HG02970 (cell line): ENCODE measurements at regions not wholly inside any gene's neighbourhood (a gene's known extent, or its start where the extent isn't known, plus 50 kb on each side); places are given as distances from the start of the nearest gene placed in this dataset.

Source experiments
- ATAC-seq: cut with Tn5 transposase; IDR thresholded peaks from one replicate; pipeline ENCODE4 v1.9.1; 2021; ENCODE audit warnings: mild to moderate bottlenecking, moderate library complexity, moderate number of reproducible peaks; ENCODE audit not compliant: unreplicated experiment, low FRiP score

DNA sequence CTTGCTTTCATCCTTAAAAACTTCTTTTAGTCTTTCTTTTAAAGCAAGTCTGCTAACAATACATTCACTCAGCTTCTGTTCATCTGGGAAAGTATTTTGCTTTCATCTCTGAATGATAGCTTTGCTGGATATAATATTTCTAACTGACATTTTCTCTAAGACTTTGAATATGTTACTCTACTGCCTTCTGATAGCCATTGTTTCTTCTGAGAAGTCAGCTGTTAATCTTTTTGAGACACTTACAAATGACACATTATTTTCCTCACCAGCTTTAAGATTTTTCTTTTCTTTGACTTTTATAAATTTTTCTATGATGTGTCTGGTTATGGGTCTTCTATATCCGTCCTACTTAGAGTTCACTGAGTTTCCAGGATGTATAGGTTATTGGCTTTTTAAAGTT, 643.1 kb downstream of the KCNA4 start:
- ATAC-seq, result no peak

DNA sequence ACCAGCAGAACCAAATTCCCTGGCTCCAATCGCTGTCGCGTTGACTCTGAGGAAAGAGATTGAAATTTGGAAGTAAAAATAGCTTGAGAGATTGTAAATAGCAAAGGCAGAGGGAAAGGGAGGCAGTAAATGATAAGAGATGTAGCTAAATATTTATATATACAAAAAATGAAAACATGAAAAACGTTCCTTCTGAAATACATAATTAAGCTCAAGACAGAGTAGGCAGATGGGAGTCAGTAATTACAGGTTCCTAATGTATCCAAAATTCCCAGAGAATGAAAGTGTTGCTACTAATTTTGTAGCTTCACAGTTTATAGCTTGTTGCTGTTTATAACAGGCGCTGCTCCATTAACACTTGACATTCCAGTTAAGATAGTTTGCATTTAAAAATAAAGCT, 648.7 kb downstream of the KCNA4 start:
- no peak for ATAC-seq

DNA sequence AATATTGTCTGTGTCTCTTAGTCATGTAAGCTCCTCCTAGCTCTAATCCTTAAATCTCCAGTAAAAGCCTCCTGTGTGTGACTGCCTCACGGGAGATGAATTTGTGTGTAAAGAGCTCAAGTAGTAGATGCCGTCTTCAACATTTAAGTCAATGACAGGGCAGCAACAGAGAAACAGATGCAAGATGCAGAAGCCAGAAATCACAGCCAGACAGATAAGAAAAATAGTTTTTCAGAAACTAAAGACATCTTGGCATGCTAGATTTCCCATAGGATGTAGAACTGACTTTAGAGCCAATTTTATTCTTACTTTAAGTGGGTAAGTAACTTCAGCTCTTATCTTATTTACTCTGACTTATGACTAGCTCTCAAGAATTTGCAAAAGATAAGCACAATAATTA, 652.8 kb downstream of the KCNA4 start:
- ATAC-seq, result no peak

DNA sequence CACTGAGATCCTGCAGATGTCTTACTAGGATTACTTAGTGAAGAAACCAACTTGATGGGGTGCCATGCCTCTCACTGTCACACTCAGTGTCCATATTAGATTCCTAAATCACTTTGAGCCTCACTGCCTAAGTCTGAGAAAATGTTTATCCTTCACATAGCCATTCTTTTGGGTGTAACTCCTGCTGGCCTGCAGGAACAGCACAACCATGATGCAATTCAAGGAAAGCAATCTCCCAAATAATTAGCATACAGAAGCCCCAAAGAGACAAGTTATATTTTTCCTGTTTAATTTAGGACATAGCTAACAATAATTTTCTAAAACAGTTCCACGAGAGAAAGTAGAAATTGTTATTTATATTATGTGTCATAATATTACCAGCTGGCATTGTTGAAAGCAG, 655.5 kb downstream of the KCNA4 start:
- no peak for ATAC-seq

DNA sequence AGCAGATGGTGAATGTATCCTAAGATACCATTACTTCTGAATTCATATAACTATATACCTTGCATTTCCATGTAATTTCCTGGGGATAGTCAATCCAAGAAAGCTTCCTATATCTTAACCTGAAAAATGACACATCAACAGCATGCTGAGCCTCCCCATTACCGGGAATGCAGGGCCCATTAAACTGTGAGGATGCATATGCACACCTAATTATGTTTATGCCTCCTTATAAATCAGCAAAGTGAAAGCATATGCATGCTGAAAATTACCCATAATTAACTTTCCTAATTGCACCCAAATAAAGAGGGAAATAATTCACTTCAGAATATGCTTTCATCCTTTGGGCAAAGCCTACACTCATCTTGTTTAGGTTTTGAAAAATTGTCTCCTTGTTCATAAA, 663.0 kb downstream of the KCNA4 start:
- ATAC-seq, result no peak

DNA sequence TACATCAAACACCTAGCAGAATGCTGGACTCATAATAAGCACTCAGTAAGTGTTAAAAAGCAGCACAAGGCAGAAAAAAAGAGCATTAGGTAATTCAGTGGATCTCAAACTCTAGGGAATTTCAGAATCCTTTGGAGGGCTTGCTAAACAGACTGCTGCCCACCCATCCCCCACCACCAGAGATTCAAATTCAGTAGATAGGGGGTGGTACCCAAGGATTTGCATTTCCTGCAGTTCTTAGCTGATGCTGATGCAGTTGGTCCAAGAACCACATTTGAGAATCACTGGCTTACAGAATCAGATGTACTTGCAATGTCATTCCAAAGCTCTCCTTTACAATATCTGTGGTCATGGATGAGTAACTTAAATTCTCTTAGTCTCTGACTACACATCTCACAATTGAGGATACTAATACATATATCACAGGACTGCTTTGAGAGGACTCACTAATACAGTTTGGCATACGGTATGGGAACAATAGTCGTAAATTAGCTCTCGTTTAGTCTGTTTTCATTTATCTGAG, 664.5 kb downstream of the KCNA4 start:
- ATAC-seq, result no peak

DNA sequence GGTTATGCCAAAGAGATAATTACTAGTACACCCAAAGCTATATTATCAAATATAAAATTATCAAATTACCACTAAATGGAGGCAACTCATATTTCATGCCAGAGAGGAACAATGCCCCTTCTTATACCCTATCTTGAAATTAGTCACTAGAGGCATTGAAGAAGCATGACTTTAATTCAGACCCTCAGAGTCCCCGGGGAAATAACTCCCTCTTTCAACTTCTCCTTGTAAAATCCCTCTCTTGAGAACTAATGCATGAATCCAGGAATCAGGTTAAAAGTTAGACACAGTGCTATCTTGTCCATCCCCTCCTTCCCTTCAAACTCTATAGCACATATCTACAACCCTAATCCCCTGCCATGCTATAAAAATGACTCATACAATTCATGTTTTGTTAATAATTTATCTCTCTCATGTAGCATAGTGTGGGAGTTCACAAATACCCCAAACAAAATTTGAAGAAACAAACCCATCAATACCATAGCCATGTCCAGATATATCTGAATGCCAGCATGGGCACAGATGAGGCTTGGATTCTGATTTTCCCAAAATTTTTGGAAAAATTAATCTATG, 665.4 kb downstream of the KCNA4 start:
- no peak for ATAC-seq

DNA sequence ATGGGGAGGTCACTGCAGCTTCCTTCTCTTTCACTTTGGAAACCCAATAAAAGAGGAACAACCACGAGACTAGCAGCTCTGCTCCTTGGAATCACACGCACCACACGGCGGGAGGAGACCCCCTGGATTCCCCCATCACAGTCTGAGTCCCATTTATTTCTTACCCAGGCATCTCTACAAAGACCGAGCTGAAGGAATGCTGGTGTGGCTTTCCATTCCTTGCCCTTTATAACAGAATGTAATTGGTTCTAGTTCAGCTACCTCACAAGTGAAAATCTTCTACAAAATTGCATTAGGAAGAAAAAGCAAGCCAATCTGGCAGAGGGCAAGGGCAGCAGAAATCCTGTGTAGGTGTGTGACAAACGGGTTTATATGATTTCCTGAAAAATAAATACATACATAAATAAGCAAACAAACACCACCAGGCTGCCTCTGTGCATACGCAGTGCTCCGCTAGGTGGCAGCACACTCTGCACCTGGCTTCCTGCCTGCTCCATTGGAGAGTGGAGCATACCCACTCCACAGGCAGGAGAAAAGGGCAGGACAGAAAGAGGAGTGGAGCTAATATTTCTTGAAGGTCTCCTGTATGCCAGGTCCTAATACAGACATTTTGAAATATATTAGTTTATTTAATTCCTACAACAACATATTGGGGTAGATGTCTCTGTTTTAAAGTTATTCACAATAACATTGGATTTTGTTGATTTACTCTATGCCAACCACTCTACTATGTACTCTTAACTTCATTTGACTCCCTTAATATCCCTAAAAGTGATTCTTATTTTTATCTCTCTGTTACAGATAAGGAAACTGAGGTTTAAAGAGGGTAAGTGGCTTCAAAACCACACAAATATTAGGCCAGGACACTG, 673.1 kb downstream of the KCNA4 start:
- peak; percentile 95 for ATAC-seq

DNA sequence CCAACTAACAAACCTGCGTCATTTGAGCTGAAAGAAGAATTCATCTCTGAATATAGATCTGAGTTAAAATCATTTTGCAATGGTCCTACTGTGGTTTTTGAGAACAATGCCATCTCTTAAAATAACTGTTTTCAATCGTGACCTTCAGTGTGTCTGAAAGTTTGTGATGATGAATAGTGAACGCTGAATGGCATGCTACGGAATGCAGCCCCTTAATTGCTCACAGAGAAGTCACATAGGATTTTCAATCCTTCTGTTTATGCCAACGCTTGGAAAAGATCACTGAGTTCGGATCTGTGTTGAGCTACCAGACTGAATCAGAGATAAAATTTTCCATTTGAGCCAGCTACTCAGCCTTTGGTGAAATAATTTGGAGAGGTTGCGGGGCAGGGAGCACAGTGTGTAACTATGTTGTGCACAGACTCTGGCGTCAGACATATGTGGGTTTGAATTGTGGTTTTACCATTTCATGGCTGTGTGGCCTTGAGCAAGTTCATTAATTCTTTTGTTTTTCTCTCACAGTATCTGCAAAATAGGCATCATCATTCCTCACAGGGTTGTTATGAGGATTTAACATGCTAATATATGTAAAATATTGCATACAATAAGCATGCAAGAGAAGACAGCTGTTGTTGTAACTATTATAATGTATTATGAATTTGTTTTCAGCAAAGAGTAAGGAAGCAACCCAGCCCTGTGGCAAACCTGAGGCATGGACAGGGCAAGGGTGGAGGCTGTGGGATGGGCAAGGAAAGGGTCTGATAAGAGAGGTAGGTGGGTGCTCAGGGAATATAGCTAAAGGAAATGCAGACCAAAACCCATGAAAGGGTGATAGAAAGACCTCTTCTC, 679.9 kb downstream of the KCNA4 start:
- ATAC-seq, result no peak

DNA sequence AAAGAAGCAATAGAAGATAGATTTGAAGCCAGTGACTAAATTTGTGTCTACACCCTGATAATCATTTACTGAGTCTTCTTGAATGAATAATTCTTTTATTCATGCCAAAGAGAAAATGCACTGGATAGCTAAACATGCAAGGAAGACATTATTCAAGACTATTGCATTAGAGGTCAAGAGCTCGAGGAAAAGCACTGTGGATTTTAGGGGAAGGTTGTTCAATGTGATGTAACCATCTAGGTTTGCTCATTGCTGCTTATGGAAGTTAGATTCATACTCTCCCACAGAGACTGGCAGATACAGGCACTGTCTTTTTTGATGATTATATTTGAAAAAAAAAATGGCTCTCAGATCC, 682.1 kb downstream of the KCNA4 start:
- no peak for ATAC-seq

DNA sequence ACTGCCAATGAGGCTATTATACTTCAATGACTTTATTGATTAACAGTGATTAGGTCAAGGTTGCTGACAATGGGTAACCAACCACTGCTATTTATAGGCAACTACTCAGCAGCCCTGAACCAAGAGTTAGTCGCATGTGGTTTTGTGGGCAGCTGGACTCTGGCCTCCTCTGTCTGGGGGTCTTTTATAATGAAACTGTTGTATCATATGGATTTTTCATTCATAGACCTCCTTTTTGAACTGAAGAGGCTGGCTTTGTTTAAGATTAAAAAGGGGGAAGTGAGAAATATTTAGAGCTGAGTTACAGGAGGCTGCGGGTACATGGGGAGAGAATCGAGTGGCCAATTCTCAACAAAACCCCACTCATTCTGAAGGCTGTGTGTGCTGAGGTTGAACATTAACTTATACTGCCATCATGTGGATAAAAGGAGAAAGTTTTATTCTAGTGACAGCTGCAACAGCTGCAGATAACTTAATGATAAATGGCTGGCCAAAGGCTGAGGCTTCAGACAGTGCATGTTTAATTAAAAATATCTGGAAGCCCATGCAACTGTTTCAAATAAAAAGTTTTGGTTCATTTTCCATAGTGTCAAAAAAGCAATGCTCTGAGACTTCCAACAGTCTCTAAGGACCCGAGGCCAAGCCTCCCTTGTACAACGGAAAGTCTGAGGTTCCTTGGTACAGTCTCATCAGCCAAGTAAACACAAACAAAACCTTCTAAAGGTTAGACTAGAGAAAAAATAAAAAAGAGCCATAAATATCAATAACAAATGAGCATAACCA, 682.6 kb downstream of the KCNA4 start:
- peak; percentile 94 for ATAC-seq

DNA sequence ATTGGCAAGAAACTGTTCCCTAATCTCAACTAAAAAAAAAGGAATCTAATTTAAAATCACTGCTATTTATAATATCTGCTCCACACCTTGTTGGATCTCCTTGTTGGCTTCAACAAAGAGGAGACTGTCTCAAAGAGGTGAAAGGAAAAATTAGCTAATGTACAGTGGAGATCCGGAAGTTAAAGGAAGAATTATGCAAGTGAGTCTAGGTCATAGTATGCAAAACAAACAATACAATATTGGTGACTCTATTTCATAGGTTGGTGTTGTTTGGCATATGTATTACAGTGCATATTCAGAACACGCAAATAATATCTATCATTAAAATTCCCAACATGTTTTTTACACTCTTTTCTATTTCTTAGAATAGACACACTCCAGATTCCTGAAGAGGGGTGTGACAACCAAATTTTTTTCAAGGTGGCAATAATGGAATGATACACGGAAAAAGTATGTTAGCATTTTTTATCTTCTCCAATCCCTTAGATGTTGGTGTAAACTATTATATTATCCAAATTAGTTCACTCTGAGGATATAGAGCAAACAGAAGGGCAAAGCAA, 685.3 kb downstream of the KCNA4 start:
- ATAC-seq, result no peak

DNA sequence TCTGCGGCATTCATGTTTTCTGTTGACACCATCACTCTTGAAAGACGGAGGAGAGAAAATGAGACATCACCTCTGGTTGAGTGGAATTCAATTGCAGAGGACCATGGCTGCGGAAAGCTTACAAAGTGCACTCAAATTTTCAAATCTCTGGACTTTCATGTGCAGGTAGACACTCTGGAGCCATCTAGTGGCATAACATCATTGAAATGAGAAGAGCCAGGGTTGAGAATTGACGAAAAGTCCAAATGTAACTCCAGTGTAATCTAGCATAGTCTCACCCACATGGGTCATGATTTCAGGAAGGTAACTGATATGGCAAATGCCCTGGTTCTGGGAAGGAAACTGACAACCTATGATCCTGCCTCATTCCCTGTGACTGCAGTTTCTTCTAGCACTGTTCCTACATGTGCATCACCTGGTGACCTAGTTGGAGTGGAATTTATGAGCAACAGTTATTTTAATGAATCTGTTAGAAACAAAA, 687.8 kb downstream of the KCNA4 start:
- ATAC-seq, result no peak

DNA sequence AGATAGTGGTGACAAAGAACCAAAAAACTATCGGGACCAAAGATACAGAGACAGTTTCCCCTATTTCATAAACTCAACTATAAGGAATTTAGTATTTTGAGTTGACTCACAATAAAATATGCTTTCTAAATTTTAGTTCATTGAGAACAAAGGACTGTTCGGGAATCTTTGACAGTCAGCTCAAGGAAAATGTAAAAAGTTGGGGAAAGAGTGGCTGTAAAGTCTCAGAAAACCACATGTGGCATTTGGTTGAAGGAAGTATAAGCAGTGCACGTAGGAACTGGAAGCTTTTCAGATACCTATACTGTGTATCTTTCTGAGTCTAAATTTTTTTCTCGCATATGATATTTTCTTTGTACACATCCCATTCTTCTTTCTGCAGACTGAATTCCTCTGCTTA, 688.9 kb downstream of the KCNA4 start:
- ATAC-seq, result no peak

DNA sequence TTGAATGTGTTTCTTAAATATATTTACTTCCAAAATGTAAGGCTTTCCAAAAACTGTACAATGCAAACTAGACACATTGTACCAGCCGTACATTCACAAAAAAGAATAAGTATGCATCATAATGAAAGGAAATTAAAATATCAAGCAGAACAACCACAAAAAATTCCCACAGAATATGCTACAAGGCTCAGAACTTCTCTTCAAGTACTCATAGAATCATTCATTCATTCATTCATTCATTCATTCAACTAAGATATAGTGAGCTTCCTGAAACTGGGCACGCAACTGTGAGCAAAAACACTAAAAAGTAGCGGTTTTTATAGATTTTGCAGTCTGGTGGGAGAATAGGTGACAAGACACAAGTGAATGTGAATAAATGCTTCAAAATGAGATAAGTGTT, 690.1 kb downstream of the KCNA4 start:
- ATAC-seq, result no peak

DNA sequence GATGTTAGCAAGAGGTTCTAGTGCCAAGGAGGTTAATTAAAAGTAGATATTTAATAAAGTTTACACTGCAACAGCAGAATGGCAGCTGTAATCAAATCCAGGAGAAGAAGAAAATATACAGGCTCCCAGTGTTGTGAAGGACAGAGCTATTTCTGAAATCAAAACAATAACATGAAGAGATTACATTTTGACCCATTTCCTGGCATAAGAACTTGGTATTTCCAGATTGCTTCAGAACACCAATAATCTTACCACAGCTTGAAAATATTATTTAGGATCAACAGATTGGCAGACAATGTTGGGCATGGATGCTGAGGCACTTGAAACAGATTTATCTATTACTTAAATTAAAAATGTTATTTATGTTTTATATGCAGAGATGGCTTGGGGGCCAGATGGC, 692.5 kb downstream of the KCNA4 start:
- ATAC-seq, result no peak

DNA sequence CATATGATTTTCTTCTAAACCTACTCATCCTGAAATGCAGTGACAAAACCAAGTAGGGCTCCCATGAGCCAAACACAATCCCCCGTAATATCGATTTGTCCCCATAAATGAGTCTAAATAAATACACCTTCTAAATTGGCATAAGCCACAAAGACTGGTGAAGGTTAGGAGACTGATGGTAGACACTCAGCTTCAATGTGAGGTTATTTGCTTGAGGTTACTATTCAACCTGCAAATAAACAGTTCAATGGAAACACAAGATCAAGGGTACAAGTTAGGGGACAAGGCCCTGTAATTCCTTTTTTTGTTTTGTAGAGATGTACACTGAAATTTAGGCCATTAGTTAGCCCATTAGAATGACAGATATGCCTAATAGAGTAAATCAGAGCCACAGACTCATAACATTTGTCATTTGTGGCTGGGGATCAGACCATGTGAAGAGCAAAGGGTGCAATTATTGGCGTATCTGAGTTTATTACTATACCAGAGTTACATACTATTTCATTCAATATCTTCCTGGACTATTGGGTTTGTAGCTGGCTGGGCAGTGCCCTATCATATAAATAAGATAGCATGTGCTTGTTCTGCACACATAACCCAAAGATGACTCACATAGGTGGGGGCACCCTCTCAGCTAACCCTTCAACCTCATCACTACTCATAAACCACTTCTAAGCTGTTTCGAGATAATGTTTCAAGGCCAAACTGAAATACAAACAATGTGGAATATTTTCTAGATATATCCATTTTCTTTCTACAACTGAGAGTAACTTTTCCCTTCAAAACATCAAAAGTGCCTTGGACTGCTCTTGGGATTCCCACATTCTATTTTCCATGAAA, 695.3 kb downstream of the KCNA4 start:
- no peak for ATAC-seq

DNA sequence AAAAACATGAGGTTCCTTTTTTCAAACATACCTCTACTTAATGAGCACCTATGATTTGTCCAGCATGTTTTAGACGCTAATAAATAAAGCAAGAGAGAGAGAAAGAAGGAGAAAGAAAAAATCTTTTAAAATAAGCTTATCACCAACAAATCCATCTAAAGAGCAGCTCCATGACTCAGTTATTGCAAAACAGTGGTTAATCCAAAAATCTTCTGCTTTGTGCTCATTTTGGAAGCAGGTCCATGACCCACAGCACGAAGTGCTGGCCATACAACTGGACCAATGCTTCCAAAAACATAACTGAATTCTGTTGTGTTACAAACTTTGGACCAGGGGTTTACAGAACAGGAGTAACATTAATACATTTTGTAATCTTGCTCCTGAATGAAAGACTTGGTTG, 696.6 kb downstream of the KCNA4 start:
- ATAC-seq, result no peak

DNA sequence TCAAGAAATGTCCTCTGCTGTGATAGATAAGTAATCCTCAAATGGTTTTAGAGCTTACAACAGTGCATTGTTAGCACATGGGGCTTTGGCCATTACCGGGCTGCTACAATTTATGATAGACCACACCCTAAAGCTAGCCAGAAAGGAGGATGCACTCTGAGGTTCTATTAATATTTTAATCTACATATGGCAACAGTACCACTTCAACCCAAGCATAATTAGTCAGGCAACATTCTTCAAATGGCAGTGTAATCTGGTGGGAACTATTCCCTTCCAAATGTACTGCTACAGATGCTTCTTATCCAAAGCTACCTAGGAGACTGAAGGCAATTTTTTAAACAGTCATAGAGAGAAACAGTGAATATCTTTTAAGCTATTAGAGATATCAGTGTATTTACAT, 697.6 kb downstream of the KCNA4 start:
- no peak for ATAC-seq
